Common myeloid progenitor, CD34-positive (primary cell): ENCODE measurements at regions not wholly inside any gene's neighbourhood (a gene's known extent, or its start where the extent isn't known, plus 50 kb on each side); places are given as distances from the start of the nearest gene placed in this dataset.

Experiments
- CTCF ChIA-PET: fragments of 350-600 bp; sonication (Branson Sonifier 250); formaldehyde crosslinking; loops from one replicate; lab custom pipeline; 2021; ENCODE audit warnings: antibody characterized with exemption; lab: Charles Lee
- POLR2A ChIA-PET: fragments of 350-600 bp; sonication (Branson Sonifier 250); formaldehyde crosslinking; loops from one replicate; lab custom pipeline; 2021; ENCODE audit warnings: antibody characterized with exemption; lab: Charles Lee
- DNase-seq, 3 donors: peaks; one replicate each; pipeline versions ENCODE4 v3.0.0 to v3.0.0-alpha.2; 2013
- H3K27ac ChIP-seq, 2 experiments: 1 replicate in 1 of 2; 2 replicates in 1 of 2; pipeline ENCODE4 v1.7.0; 2013; ENCODE audit warnings: inconsistent platforms in 2 of 2, low read length in 2 of 2, mild to moderate bottlenecking in 2 of 2, low read depth in 1 of 2, moderate library complexity in 1 of 2; ENCODE audit not compliant: severe bottlenecking in 2 of 2, insufficient read depth in 1 of 2, poor library complexity in 1 of 2
- H3K27me3 ChIP-seq, 5 experiments: replicated peaks in 2 of 5; 1 replicate in 3 of 5; 2 replicates in 2 of 5; pipeline versions ENCODE4 v1.6.1 to v1.7.0; 2013; ENCODE audit warnings: low read length in 4 of 5, mild to moderate bottlenecking in 2 of 5, moderate library complexity in 2 of 5, inconsistent platforms in 1 of 5; ENCODE audit not compliant: insufficient read depth in 5 of 5, control insufficient read depth in 4 of 5
- H3K36me3 ChIP-seq, 4 experiments: 1 replicate in 2 of 4; 2 replicates in 2 of 4; pipeline versions ENCODE4 v1.6.1 to v1.7.0; 2013; ENCODE audit warnings: low read length in 3 of 4, control low read depth in 1 of 4, mild to moderate bottlenecking in 1 of 4; ENCODE audit not compliant: control insufficient read depth in 4 of 4, insufficient read depth in 4 of 4
- H3K4me1 ChIP-seq, 4 experiments: 1 replicate in 3 of 4; 2 replicates in 1 of 4; pipeline versions ENCODE4 v1.6.1 to v1.7.1; 2013; ENCODE audit warnings: low read length in 3 of 4, mild to moderate bottlenecking in 3 of 4, control low read depth in 1 of 4, inconsistent platforms in 1 of 4, moderate library complexity in 1 of 4; ENCODE audit not compliant: control insufficient read depth in 4 of 4, insufficient read depth in 4 of 4; ENCODE audit errors: control extremely low read depth in 1 of 4
- H3K4me3 ChIP-seq, 7 experiments: 1 replicate in 4 of 7; 2 replicates in 3 of 7; pipeline versions ENCODE4 v1.5.1 to v1.7.0; 2013; ENCODE audit warnings: mild to moderate bottlenecking in 7 of 7, low read length in 6 of 7, moderate library complexity in 6 of 7, inconsistent platforms in 2 of 7, low read depth in 2 of 7, control low read depth in 1 of 7; ENCODE audit not compliant: insufficient read depth in 4 of 7, control insufficient read depth in 1 of 7; ENCODE audit errors: extremely low read depth in 1 of 7
- H3K9me3 ChIP-seq, 5 experiments: 1 replicate in 4 of 5; 2 replicates in 1 of 5; pipeline versions ENCODE4 v1.6.1 to v1.7.1; 2013; ENCODE audit warnings: low read length in 4 of 5, mild to moderate bottlenecking in 2 of 5, inconsistent platforms in 1 of 5, low read depth in 1 of 5, moderate library complexity in 1 of 5; ENCODE audit not compliant: control insufficient read depth in 4 of 5, insufficient read depth in 2 of 5; ENCODE audit errors: control extremely low read depth in 1 of 5
- WGBS: methylation state at CpG from one replicate; pipeline ENCODE4 v1.1.5; 2013; ENCODE audit not compliant: insufficient coverage; 5-methylcytosine and 5-hydroxymethylcytosine counted together

DNA sequence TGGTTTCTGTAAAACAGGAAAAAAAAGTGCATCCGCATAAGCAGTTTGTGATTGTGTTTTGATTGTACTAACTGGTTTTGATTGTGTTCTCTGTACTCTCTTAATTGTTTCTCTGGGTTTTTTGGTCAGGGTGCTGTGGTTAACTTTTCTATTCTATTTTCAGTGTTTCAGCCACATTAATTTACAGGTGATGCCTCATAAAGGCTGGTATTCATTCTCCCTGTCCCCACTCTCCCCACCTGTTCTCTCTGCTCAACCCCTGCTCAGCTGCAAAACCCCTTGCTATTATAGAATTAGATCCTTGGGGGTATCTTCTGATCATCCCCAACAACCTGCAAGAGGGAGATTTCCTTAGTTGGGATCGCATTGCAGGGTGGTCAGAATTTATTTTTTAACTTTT is 285.4 kb upstream of the AZI2 start:
- H3K27me3 ChIP-seq, result no peaks in the 10 kb centered on the region
- H3K36me3 ChIP-seq, result no peaks in the 10 kb centered on the region
- ChIA-PET POLR2A (no interaction called here), CTCF (no interaction called here)
- 83% methylated on average over 1 of the region's 2 CpGs for WGBS
- no peak for DNase-seq
- H3K4me1 ChIP-seq, result no peaks in the 10 kb centered on the region
- H3K27ac ChIP-seq, result no peak overlapping the region
- H3K9me3 ChIP-seq, result no peaks in the 10 kb centered on the region
- no peak overlapping the region for H3K4me3 ChIP-seq

DNA sequence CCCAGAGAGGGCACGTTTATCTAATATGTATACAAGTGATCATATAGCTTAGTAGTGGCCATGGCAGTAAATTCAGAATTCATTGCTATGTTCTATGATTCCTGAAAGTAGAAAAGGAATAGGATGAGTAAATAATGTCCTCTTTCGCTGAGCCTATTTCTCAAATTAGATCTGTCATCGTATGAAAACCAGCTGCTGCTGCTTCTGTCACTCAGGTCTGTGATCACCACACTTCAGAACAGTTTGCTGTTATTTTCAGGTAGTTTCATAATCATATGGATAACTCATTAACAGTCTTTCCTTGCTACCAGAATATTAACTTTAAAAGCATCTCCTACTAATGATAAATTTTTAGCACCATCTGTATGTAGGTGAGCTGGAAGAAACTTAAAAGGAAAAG is 289.1 kb upstream of the AZI2 start:
- DNase-seq, result no peak
- CTCF ChIA-PET, result no interaction called here
- H3K4me3 ChIP-seq, result no peak overlapping the region
- H3K4me1 ChIP-seq, result no peaks in the 10 kb centered on the region
- POLR2A ChIA-PET, result no interaction called here
- H3K9me3 ChIP-seq, result no peaks in the 10 kb centered on the region
- H3K36me3 ChIP-seq, result no peaks in the 10 kb centered on the region
- no peak overlapping the region for H3K27ac ChIP-seq
- WGBS, result 100% methylated on average over 1 of the region's 3 CpGs
- no peaks in the 10 kb centered on the region for H3K27me3 ChIP-seq

GRCh38 chr3:28645149-28645548 is 296.5 kb upstream of the AZI2 start:
- H3K4me3 ChIP-seq, result no peak overlapping the region
- CTCF ChIA-PET, result interaction anchor here (1.1 kb wide), 1 partner anchor 23 kb away, joined by 3 read pairs; no protein-coding TSS in a partner anchor
- POLR2A ChIA-PET, result no interaction called here
- H3K4me1 ChIP-seq, result no peaks in the 10 kb centered on the region
- WGBS, result 90% methylated on average over 2 of the region's 2 CpGs
- no peaks in the 10 kb centered on the region for H3K9me3 ChIP-seq
- no peaks in the 10 kb centered on the region for H3K36me3 ChIP-seq
- no peaks in the 10 kb centered on the region for H3K27me3 ChIP-seq
- no peak overlapping the region for H3K27ac ChIP-seq
- DNase-seq, result no peak

GRCh38 chr3:28646435-28646834 is 297.8 kb upstream of the AZI2 start:
- Histone ChIP-seq H3K9me3 (peaks cover 0 to 2% (median 0%) of the 10 kb centered on the region in 5 experiments), H3K27ac (no peak overlapping the region), H3K27me3 (no peaks in the 10 kb centered on the region), H3K4me1 (no peaks in the 10 kb centered on the region), H3K36me3 (no peaks in the 10 kb centered on the region), H3K4me3 (no peak overlapping the region)
- 95% methylated on average over 4 of the region's 4 CpGs for WGBS
- ChIA-PET POLR2A (no interaction called here), CTCF (interaction anchor here (1.1 kb wide), 1 partner anchor 21 kb away, joined by 3 read pairs; no protein-coding TSS in a partner anchor)
- DNase-seq, result no peak

- H3K27ac ChIP-seq, result no peak overlapping the region
- ChIA-PET CTCF (no interaction called here), POLR2A (no interaction called here)
- no peaks in the 10 kb centered on the region for H3K27me3 ChIP-seq
- no peak overlapping the region for H3K4me3 ChIP-seq
- H3K9me3 ChIP-seq, result peaks cover 0 to 2% (median 0%) of the 10 kb centered on the region in 5 experiments
- DNase-seq, result no peak
- no peaks in the 10 kb centered on the region for H3K4me1 ChIP-seq
- 80% methylated on average over 1 of the region's 2 CpGs for WGBS
- no peaks in the 10 kb centered on the region for H3K36me3 ChIP-seq
These were observed 300.6 kb upstream of the AZI2 start for GRCh38 chr3:28649266-28649665.

GRCh38 chr3:28651159-28651558 is 302.5 kb upstream of the AZI2 start:
- Histone ChIP-seq H3K27me3 (no peaks in the 10 kb centered on the region), H3K36me3 (no peaks in the 10 kb centered on the region), H3K9me3 (peaks cover 0 to 2% (median 0%) of the 10 kb centered on the region in 5 experiments), H3K4me1 (no peaks in the 10 kb centered on the region), H3K4me3 (no peak overlapping the region), H3K27ac (no peak overlapping the region)
- no peak for DNase-seq
- CTCF ChIA-PET, result no interaction called here
- POLR2A ChIA-PET, result no interaction called here
- WGBS, result 94% methylated on average over 2 of the region's 3 CpGs

DNA sequence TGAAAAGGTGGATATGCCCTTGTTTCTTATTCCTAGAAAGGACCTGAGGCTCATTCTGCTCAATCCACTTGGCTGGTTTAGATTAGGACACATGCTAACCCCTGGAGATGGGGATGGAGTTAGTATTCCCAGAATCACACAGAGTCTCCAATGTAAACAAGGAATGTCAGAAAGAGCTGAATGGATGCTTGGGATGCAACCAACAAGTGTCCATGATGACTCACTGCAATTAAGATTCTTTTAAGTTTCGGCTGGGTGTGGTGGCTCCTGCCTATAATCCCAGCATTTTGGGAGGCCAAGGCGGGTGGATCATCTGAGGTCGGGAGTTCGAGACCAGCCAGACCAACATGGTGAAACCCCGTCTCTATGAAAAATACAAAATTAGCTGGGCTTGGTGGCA is 315.5 kb upstream of the AZI2 start:
- CTCF ChIA-PET, result interaction anchor here (0.5 kb wide), 1 partner anchor 69 kb away, joined by 3 read pairs; no protein-coding TSS in a partner anchor
- H3K9me3 ChIP-seq, result no peaks in the 10 kb centered on the region

More for the DNA sequence above, 315.5 kb upstream of the AZI2 start:
- no peaks in the 10 kb centered on the region for H3K36me3 ChIP-seq
- no peaks in the 10 kb centered on the region for H3K27me3 ChIP-seq
- no peak for DNase-seq
- no peaks in the 10 kb centered on the region for H3K4me1 ChIP-seq
- H3K4me3 ChIP-seq, result no peak overlapping the region
- WGBS, result 94% methylated on average over 4 of the region's 5 CpGs
- POLR2A ChIA-PET, result no interaction called here
- no peak overlapping the region for H3K27ac ChIP-seq
